Neutrophil (primary cell): ENCODE measurements at regions not wholly inside any gene's neighbourhood (a gene's known extent, or its start where the extent isn't known, plus 50 kb on each side); places are given as distances from the start of the nearest gene placed in this dataset.

Experiments used
- H3K27ac ChIP-seq: fragments of 200-600 bp; sonication (generic); 2 replicates; pipeline ENCODE4 v1.5.1; 2016; ENCODE audit warnings: mild to moderate bottlenecking, moderate library complexity
- H3K27me3 ChIP-seq: fragments of 200-600 bp; sonication (generic); 2 replicates; pipeline ENCODE4 v1.6.0; 2016; ENCODE audit warnings: mild to moderate bottlenecking
- H3K36me3 ChIP-seq: fragments of 200-600 bp; sonication (generic); 2 replicates; pipeline ENCODE4 v1.5.1; 2017
- H3K4me1 ChIP-seq, 2 experiments: fragments of 200-600 bp in 1 of 2; sonication (generic) in 1 of 2; 1 replicate in 1 of 2; 2 replicates in 1 of 2; pipeline versions ENCODE4 v1.5.1 to v1.6.1; 2013 to 2016; ENCODE audit warnings: low read depth in 1 of 2, low read length in 1 of 2, mild to moderate bottlenecking in 1 of 2, moderate library complexity in 1 of 2; ENCODE audit not compliant: control insufficient read depth in 1 of 2, insufficient read depth in 1 of 2
- H3K4me3 ChIP-seq, 2 experiments: fragments of 200-600 bp in 1 of 2; sonication (generic) in 1 of 2; 1 replicate in 1 of 2; 2 replicates in 1 of 2; pipeline ENCODE4 v1.5.1; 2013 to 2016; ENCODE audit warnings: low read depth in 1 of 2, low read length in 1 of 2, mild to moderate bottlenecking in 1 of 2, moderate library complexity in 1 of 2
- H3K9me3 ChIP-seq: fragments of 200-600 bp; sonication (generic); 2 replicates; pipeline ENCODE4 v1.5.1; 2016
- CTCF ChIP-seq: fragments of 200-600 bp; sonication (generic); IDR thresholded peaks from 2 replicates; pipeline ENCODE4 v1.5.1; 2016; ENCODE audit warnings: antibody characterized with exemption

GRCh38 chr5:125798307-125798706, 624.9 kb upstream of the GRAMD2B start:
- Histone ChIP-seq H3K4me1 (no peaks in the 10 kb centered on the region), H3K27me3 (no peaks in the 10 kb centered on the region), H3K27ac (no peak overlapping the region), H3K36me3 (no peaks in the 10 kb centered on the region), H3K4me3 (no peak overlapping the region), H3K9me3 (no peaks in the 10 kb centered on the region)
- TF ChIP-seq CTCF: no peak

GRCh38 chr5:125812651-125813050, 610.6 kb upstream of the GRAMD2B start:
- Histone ChIP-seq H3K4me1 (no peaks in the 10 kb centered on the region), H3K9me3 (no peaks in the 10 kb centered on the region), H3K36me3 (no peaks in the 10 kb centered on the region), H3K27me3 (no peaks in the 10 kb centered on the region), H3K27ac (no peak overlapping the region), H3K4me3 (no peak overlapping the region)
- no peak for TF ChIP-seq CTCF

GRCh38 chr5:125813221-125813974, 609.8 kb upstream of the GRAMD2B start:
- Histone ChIP-seq H3K27me3 (no peaks in the 10 kb centered on the region), H3K36me3 (no peaks in the 10 kb centered on the region), H3K4me1 (no peaks in the 10 kb centered on the region), H3K4me3 (no peak overlapping the region), H3K9me3 (no peaks in the 10 kb centered on the region), H3K27ac (no peak overlapping the region)
- TF ChIP-seq CTCF: no peak

GRCh38 chr5:125814119-125814518, 609.1 kb upstream of the GRAMD2B start:
- Histone ChIP-seq H3K27me3 (no peaks in the 10 kb centered on the region), H3K4me3 (no peak overlapping the region), H3K4me1 (no peaks in the 10 kb centered on the region), H3K36me3 (no peaks in the 10 kb centered on the region), H3K27ac (no peak overlapping the region), H3K9me3 (no peaks in the 10 kb centered on the region)
- no peak for TF ChIP-seq CTCF

GRCh38 chr5:125823572-125823971, 599.6 kb upstream of the GRAMD2B start:
- TF ChIP-seq CTCF: no peak
- H3K9me3 ChIP-seq: no peaks in the 10 kb centered on the region
- no peaks in the 10 kb centered on the region for H3K27me3 ChIP-seq
- H3K27ac ChIP-seq: no peak overlapping the region
- no peak overlapping the region for H3K4me3 ChIP-seq
- H3K4me1 ChIP-seq: no peaks in the 10 kb centered on the region
- H3K36me3 ChIP-seq: no peaks in the 10 kb centered on the region
